ENCODE measurements at regions not wholly inside any gene's neighbourhood (a gene's known extent, or its start where the extent isn't known, plus 50 kb on each side); places are given as distances from the start of the nearest gene placed in this dataset.
"Not testable (repeated sequence)": the region's sequence is repeated elsewhere in the genome, so short reads cannot be mapped to it uniquely, and the experiment has no call there.

DNA sequence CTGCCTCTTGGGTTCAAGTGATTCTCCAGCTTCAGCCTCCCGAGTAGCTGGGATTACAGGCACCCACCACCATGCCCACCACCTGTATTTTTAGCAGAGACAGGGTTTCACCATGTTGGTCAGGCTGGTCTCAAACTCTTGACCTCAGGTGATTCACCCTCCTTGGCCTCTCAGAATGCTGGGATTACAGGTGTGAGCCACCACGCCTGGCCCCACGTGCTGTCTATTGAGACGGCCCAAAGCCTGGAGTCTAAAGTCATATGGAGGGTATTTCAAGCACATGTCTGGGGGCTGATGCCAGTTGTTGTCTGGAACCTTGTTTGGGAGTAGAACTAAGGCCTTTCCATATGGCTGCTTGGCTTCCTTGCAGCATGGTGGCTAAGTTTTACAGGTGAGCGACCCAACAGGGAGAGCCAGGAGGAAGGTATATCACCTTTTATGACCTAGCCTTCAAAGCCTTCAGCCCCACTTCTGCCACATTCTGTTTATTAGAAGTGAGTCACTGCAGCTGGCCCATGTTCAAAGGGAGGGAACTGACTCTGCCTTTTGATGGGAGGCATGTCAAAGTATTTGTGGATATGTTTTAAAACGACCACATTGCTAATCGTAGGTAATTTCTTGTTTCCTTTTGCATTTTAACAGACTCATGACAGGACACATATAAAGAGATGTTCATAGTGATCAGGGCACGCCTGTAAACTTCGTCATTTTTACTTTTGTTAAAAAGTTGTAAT, 105.3 kb upstream of the GOLGA6L4 start:
- H3K4me3 Mint-ChIP-seq; H3K4me3 ChIP-seq (ENCODE audit: low read length); intact Hi-C loops (cut with micrococcal nuclease); ATAC-seq; H3K27ac Mint-ChIP-seq; H3K4me1 Mint-ChIP-seq; H3K27me3 ChIP-seq (ENCODE audit: control insufficient read depth in 2 of 2, insufficient read depth in 2 of 2, low read length in 2 of 2); H3K36me3 ChIP-seq (ENCODE audit: control insufficient read depth in 2 of 3, insufficient read depth in 3 of 3, low read length in 3 of 3); H3K9me3 Mint-ChIP-seq; H3K27ac ChIP-seq (ENCODE audit: low read depth, low read length); DNase-seq; H3K4me1 ChIP-seq (ENCODE audit: control insufficient read depth in 2 of 2, insufficient read depth in 2 of 2, low read length in 2 of 2); H3K9me3 ChIP-seq (ENCODE audit: control insufficient read depth in 2 of 3, low read length in 3 of 3); H3K36me3 Mint-ChIP-seq: not testable (repeated sequence)
- ChIA-PET CTCF (interaction anchor here (0.8 kb wide), 1 partner anchor 10 kb away, joined by 7 read pairs; no protein-coding TSS in a partner anchor), POLR2A (interaction anchor here (0.5 to 0.7 kb wide), 2 partner anchors 39 to 939 kb away, joined by 3 to 4 read pairs; no protein-coding TSS in a partner anchor)
- peaks cover 11 to 22% (median 15%) of the 10 kb centered on the region in 5 donors for H3K27me3 Mint-ChIP-seq

DNA sequence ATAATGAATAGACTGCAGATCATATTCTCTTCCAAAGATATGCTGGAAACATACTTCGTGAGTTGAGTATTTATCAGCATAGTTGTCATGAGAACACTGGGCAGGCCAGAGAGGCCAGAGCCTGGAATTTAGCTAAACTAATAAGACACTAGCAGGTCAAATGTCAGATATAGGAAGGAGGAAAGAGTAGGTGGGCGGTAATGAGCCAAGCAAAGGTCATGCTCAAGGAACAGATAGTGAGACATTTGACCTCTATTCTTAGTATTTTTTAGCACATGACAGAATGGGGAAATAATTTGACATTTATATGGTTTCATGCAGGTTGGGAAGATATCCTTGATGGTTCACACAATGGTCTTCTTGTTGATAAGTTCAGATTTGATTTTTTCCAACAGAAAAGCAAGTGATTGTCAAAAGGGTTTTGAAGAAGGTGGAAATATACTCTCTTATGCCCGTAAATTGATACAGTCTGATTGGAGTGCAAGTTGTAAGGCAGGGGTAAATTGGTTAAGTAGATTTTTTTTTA, 99.6 kb upstream of the GOLGA6L4 start:
- H3K4me1 ChIP-seq (ENCODE audit: control insufficient read depth in 2 of 2, insufficient read depth in 2 of 2, low read length in 2 of 2); H3K27ac ChIP-seq (ENCODE audit: low read depth, low read length); H3K4me3 Mint-ChIP-seq; DNase-seq; H3K27ac Mint-ChIP-seq; H3K27me3 ChIP-seq (ENCODE audit: control insufficient read depth in 2 of 2, insufficient read depth in 2 of 2, low read length in 2 of 2); ATAC-seq; CTCF ChIA-PET; H3K9me3 ChIP-seq (ENCODE audit: control insufficient read depth in 2 of 3, low read length in 3 of 3); intact Hi-C loops (cut with micrococcal nuclease); H3K4me1 Mint-ChIP-seq; H3K4me3 ChIP-seq (ENCODE audit: low read length); H3K36me3 ChIP-seq (ENCODE audit: control insufficient read depth in 2 of 3, insufficient read depth in 3 of 3, low read length in 3 of 3); H3K9me3 Mint-ChIP-seq; POLR2A ChIA-PET; H3K36me3 Mint-ChIP-seq: not testable (repeated sequence)
- peaks cover 8 to 27% (median 16%) of the 10 kb centered on the region in 5 donors for H3K27me3 Mint-ChIP-seq

- no peak overlapping the region for H3K27ac ChIP-seq (ENCODE audit: low read depth, low read length)
- Mint-ChIP-seq H3K27ac (peak overlapping the region in 1 of 9 donors; percentile 51), H3K27me3 (peaks cover 0 to 14% (median 5%) of the 10 kb centered on the region in 5 donors), H3K4me1 (peaks cover 0 to 7% (median 4%) of the 10 kb centered on the region in 7 donors), H3K9me3 (no peaks in the 10 kb centered on the region), H3K4me3 (peak overlapping the region in 8 of 10 donors; percentile 40 to 74 (median 56)), H3K36me3 (no peaks in the 10 kb centered on the region)
- no peaks in the 10 kb centered on the region for H3K36me3 ChIP-seq (ENCODE audit: control insufficient read depth in 2 of 3, insufficient read depth in 3 of 3, low read length in 3 of 3)
- H3K27me3 ChIP-seq (ENCODE audit: control insufficient read depth in 2 of 2, insufficient read depth in 2 of 2, low read length in 2 of 2): no peaks in the 10 kb centered on the region
- H3K9me3 ChIP-seq (ENCODE audit: control insufficient read depth in 2 of 3, low read length in 3 of 3): no peaks in the 10 kb centered on the region
- intact Hi-C loops (cut with micrococcal nuclease): no loop called here
- DNase-seq (peak; percentile 22 to 80 (median 74)), ATAC-seq (peak; percentile 98)
- ChIA-PET CTCF (no interaction called here), POLR2A (no interaction called here)
- H3K4me1 ChIP-seq (ENCODE audit: control insufficient read depth in 2 of 2, insufficient read depth in 2 of 2, low read length in 2 of 2): no peaks in the 10 kb centered on the region
- H3K4me3 ChIP-seq (ENCODE audit: low read length): no peak overlapping the region
Measured at GRCh38 chr15:84142888-84143337, 92.7 kb upstream of the GOLGA6L4 start.

- intact Hi-C loops (cut with micrococcal nuclease): no loop called here
- no peak overlapping the region for H3K4me3 Mint-ChIP-seq
- H3K4me1 Mint-ChIP-seq: peaks cover 0 to 7% (median 4%) of the 10 kb centered on the region in 7 donors
- no peaks in the 10 kb centered on the region for H3K9me3 ChIP-seq (ENCODE audit: control insufficient read depth in 2 of 3, low read length in 3 of 3)
- no peaks in the 10 kb centered on the region for H3K36me3 Mint-ChIP-seq
- no peak overlapping the region for H3K27ac Mint-ChIP-seq
- H3K36me3 ChIP-seq (ENCODE audit: control insufficient read depth in 2 of 3, insufficient read depth in 3 of 3, low read length in 3 of 3): no peaks in the 10 kb centered on the region
- DNase-seq (no peak), ATAC-seq (no peak)
- no peak overlapping the region for H3K4me3 ChIP-seq (ENCODE audit: low read length)
- ChIA-PET CTCF (no interaction called here), POLR2A (interaction anchor here (0.8 kb wide), 1 partner anchor 1695 kb away, joined by 3 read pairs; no protein-coding TSS in a partner anchor)
- no peaks in the 10 kb centered on the region for H3K9me3 Mint-ChIP-seq
- H3K27ac ChIP-seq (ENCODE audit: low read depth, low read length): no peak overlapping the region
- peaks cover 0 to 11% (median 3%) of the 10 kb centered on the region in 5 donors for H3K27me3 Mint-ChIP-seq
- no peaks in the 10 kb centered on the region for H3K4me1 ChIP-seq (ENCODE audit: control insufficient read depth in 2 of 2, insufficient read depth in 2 of 2, low read length in 2 of 2)
- H3K27me3 ChIP-seq (ENCODE audit: control insufficient read depth in 2 of 2, insufficient read depth in 2 of 2, low read length in 2 of 2): no peaks in the 10 kb centered on the region
Measured at GRCh38 chr15:84143753-84144314, 91.7 kb upstream of the GOLGA6L4 start.

- H3K36me3 ChIP-seq (ENCODE audit: control insufficient read depth in 2 of 3, insufficient read depth in 3 of 3, low read length in 3 of 3); H3K9me3 Mint-ChIP-seq; POLR2A ChIA-PET; intact Hi-C loops (cut with micrococcal nuclease); H3K9me3 ChIP-seq (ENCODE audit: control insufficient read depth in 2 of 3, low read length in 3 of 3); H3K27ac Mint-ChIP-seq; CTCF ChIA-PET; H3K36me3 Mint-ChIP-seq; H3K4me1 ChIP-seq (ENCODE audit: control insufficient read depth in 2 of 2, insufficient read depth in 2 of 2, low read length in 2 of 2); ATAC-seq; H3K4me1 Mint-ChIP-seq; H3K27me3 ChIP-seq (ENCODE audit: control insufficient read depth in 2 of 2, insufficient read depth in 2 of 2, low read length in 2 of 2); H3K27ac ChIP-seq (ENCODE audit: low read depth, low read length); H3K4me3 Mint-ChIP-seq; H3K4me3 ChIP-seq (ENCODE audit: low read length); DNase-seq: not testable (repeated sequence)
- H3K27me3 Mint-ChIP-seq: peaks cover 0 to 14% (median 6%) of the 10 kb centered on the region in 5 donors
Measured at GRCh38 chr15:84144946-84145345, 90.6 kb upstream of the GOLGA6L4 start.

DNA sequence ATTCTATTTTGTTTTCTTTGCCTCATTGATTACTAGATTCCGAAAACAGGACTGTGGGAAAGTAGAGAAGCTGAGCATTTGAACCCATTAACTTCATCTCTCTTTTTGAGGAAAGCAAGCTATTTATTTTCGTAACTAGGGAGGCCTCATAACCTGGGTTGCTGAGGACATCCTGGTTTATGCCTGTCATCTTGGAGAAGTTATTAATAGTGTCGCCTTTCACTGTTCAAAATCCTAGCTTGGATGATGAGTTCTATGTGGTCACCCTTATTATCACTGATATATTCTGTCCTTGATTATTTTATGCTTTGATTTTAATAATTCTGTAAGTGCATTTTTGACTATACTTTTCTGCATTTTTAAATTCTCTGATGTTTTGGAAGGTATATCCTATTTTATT, 89.3 kb upstream of the GOLGA6L4 start:
- H3K4me3 Mint-ChIP-seq; CTCF ChIA-PET; H3K4me1 Mint-ChIP-seq; POLR2A ChIA-PET; H3K9me3 ChIP-seq (ENCODE audit: control insufficient read depth in 2 of 3, low read length in 3 of 3); H3K27ac ChIP-seq (ENCODE audit: low read depth, low read length); ATAC-seq; intact Hi-C loops (cut with micrococcal nuclease); H3K4me1 ChIP-seq (ENCODE audit: control insufficient read depth in 2 of 2, insufficient read depth in 2 of 2, low read length in 2 of 2); H3K4me3 ChIP-seq (ENCODE audit: low read length); H3K9me3 Mint-ChIP-seq; H3K27ac Mint-ChIP-seq; DNase-seq; H3K36me3 ChIP-seq (ENCODE audit: control insufficient read depth in 2 of 3, insufficient read depth in 3 of 3, low read length in 3 of 3); H3K27me3 ChIP-seq (ENCODE audit: control insufficient read depth in 2 of 2, insufficient read depth in 2 of 2, low read length in 2 of 2); H3K36me3 Mint-ChIP-seq: not testable (repeated sequence)
- H3K27me3 Mint-ChIP-seq: peaks cover 0 to 11% (median 6%) of the 10 kb centered on the region in 5 donors
